Left cardiac atrium (tissue), 4 donors: ENCODE measurements at regions not wholly inside any gene's neighbourhood (a gene's known extent, or its start where the extent isn't known, plus 50 kb on each side); places are given as distances from the start of the nearest gene placed in this dataset.
A peak's percentile ranks its signal among the peaks of the same experiment; 100 is the strongest.

Source experiments
- ATAC-seq, 2 donors: fragments of 200-7000 bp; cut with Tn5 transposase; one replicate each; pipeline ENCODE4 v1.9.1; 2020; ENCODE audit warnings: mild to moderate bottlenecking in 2 of 2, moderate library complexity in 2 of 2
- DNase-seq: peaks from one replicate; pipeline ENCODE4 v3.0.0-alpha.2; 2020
- intact Hi-C, 2 donors: fragments of 100-400 bp; cut with DNase I; formaldehyde crosslinking; loops; one replicate each; pipeline versions ENCODE4 v1.14.1 to v1.15.1; 2022 to 2023
- donor health status: DM: no; HTN: yes; CAD: no.
- donor health status: DM: no; HTN: yes; CAD: no; lungs with severe emphysema.
- donor health status: DM: yes; HTN: yes; CAD: no.
- donor health status: Dilated cardiomyopathy.

GRCh38 chr12:98344046-98344930, 171.1 kb upstream of the TMPO start:
- intact Hi-C loops, result no loop called here
- no peak for DNase-seq
- ATAC-seq, result no peak

GRCh38 chr12:98345308-98345876, 170.0 kb upstream of the TMPO start:
- ATAC-seq (no peak), DNase-seq (no peak)
- intact Hi-C loops, result no loop called here

DNA sequence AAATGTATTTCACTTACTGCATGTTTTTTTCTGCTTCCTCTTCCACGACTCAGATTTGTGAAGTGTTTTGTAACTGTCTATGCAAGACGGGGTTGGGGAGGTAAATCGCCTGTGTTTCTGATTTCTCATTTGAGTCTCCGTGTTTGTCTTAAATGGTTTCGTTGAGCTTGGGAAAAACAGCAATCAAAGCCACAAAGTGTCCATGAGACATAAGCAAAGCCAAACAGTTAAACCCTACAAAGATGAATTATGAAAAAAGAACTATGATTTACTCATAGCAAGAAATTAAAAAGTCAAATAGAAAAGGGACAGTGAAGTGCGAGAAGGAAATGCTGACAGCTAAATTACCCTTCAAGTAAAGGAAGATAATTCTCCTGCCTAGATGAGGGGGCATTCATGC, 164.3 kb upstream of the TMPO start:
- intact Hi-C loops, result no loop called here
- no peak for ATAC-seq
- DNase-seq, result no peak

GRCh38 chr12:98351784-98352183, 163.6 kb upstream of the TMPO start:
- intact Hi-C loops, result no loop called here
- no peak for ATAC-seq

DNA sequence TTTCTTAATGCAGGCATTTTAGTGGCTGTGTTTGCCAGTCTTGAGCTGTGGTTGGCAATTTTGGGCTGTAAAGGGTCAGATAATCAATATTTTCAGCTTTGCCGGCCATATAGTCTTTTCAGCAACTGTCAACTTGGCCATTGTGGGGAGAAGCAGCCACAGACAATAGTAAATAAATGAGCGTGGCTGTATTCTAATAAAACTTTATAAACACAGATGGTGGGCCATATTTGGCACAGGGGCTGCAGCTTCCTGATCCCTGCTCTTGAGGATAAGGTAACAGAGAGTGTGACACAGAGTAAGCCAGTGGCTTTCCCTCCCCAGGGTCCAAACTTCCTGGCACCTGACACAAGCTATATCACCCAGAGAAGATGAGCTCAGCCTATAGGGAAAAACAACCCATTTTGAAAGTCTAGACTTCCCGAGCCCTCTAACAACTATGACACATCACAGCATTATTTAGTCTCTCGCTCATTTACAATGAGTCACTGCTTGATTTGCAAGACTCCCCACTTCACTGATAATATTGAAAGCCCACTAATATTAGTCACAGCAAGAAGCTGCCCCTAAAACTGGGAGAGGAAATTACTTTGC, 163.1 kb upstream of the TMPO start:
- intact Hi-C loops, result no loop called here
- ATAC-seq, result peak in 1 of 2 donors; percentile 81
- no peak for DNase-seq

More at GRCh38 chr12:98351784-98352183, 163.6 kb upstream of the TMPO start:
- DNase-seq, result no peak

DNA sequence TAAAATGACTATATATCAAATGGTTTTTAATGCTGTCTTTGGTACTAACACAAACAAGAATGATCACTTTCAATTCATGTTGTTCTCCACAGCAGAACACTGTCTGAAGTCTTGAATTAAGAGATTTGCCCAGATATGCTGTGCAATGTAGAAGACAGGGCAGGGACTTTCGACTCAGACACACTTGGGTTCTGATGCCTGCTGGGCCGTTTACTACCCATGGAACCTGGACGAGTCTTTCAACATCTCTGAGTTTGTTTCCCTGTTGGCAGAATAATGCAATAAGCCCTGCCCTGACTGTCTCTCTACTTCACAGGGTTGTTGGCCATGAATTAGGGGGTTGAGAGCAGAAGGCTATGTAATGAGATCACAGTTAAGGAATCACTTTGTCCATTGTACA, 162.6 kb upstream of the TMPO start:
- DNase-seq (no peak), ATAC-seq (peak in 1 of 2 donors; percentile 53)
- intact Hi-C loops, result no loop called here

DNA sequence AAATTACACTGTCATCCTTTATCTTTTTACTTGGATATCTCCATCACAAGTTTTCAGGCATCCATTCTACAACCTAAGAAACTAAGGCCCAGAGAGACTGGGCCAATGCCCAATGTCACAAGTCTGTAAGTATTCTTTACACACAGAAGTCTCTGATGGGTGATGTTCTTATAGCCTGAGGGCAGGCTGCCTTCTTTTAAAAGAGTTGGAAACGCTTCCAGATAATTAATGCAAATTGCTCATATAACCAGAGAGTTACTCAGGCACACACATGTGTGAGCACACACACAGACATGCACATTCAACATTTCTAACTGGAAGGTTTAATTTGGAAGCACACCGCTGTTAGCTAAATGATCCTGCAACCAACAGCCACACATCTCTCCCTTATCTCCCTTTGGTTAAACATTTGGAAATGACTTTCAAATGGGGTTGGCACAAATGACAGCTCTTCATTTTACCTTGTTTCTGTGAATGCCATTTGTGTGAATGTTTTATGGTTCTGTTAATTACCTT, 160.8 kb upstream of the TMPO start:
- ATAC-seq (no peak), DNase-seq (no peak)
- intact Hi-C loops, result no loop called here

DNA sequence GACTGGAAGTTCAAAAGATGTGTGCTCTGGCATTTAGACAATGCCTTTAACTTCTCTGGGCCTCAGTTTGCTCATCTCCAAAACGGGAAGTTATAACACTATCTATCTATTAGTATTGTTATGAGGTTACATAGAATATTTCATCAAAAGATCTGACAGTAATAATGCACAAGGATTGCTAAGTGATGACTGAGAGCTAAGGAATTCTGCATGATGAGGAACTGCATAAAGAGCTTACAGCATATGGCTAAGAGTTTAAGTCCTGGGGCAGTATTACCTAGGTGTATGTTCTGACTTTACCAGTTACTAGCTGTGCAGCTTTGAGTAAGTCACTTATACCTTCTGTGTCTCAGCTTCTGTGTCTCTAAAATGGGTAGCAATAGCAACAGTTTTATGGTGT, 160.1 kb upstream of the TMPO start:
- intact Hi-C loops, result no loop called here
- no peak for DNase-seq
- ATAC-seq, result no peak

GRCh38 chr12:98355933-98356332, 159.5 kb upstream of the TMPO start:
- DNase-seq (no peak), ATAC-seq (no peak)
- intact Hi-C loops, result no loop called here

GRCh38 chr12:98358144-98358543, 157.2 kb upstream of the TMPO start:
- ATAC-seq (no peak), DNase-seq (no peak)
- intact Hi-C loops, result no loop called here

DNA sequence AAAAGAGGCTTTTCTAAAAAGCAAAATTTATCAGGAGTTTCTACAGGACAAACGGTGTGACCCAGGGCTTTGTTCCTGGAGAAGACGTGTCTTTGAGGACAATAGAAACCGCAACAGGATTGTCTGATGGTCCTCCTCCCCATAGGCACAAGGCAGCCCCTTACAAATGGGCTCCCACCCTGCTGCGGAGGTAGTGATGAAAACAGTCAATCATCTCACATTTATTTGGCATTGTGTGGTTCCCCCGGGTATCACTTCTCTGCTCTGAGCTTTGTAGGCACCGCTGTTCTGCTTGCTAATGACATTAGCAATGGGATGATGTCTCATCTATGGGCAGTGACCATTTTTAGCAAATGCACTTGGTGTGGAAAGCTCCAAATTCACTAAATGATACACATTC, 155.5 kb upstream of the TMPO start:
- DNase-seq (no peak), ATAC-seq (no peak)
- intact Hi-C loops, result no loop called here

GRCh38 chr12:98360401-98360800, 155.0 kb upstream of the TMPO start:
- intact Hi-C loops, result no loop called here
- DNase-seq, result no peak
- no peak for ATAC-seq

DNA sequence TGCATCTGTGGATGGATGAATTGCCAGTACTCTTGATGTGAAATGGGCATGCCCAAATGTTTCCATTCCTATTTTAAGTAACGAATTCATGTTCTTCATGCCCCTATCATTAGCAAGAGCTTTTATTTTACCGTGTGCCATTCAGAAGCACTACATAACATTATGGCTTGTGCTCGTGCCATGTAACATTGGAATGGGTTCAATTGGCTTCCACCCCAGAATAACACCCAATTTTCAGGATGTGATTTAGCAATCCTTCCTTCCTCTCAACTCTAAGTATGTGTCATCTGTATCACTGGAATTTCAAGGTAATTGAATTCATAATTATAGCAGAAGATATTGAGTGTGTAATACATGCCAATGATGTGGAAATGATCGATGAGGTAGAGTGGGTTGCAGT, 145.8 kb upstream of the TMPO start:
- no peak for ATAC-seq
- DNase-seq, result no peak
- intact Hi-C loops, result no loop called here

DNA sequence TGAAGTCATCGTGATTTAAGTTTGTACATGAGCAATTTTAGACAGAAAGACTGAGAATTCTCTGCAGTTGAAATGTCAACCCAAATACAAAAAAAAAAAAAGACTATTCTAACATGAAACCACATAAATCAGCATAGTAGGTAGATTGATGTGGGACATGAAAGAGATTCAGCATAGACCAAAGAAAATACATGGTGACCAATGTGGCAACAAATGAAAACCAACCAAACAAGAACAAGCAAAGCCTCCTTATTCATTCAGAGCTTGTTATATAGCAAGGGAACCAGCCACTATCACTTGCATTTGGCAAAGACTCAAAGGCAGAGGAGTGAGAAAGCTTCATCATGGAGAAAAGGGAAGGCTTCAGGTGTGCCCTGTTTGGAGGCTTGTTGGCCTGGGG, 144.4 kb upstream of the TMPO start:
- ATAC-seq, result no peak

DNA sequence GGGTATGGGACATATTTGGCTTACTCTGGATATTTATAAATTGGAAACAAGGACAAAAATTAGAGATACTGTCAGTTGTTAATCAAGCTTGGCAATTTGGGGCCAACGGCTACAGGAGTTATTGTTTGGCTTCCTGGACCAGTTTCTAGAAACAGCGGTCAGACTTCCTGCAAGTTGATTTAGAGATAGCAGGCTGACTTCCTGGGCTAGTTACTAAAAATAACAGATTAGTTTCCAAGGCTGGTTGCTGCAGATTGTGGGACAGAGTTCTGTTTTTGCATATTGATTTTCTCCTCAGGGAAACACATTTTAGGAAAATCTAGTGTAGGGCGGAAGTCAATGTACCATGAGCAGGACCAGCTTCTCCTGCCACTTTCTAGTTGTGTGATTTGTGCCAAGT, 144.0 kb upstream of the TMPO start:
- no peak for ATAC-seq
- intact Hi-C loops, result no loop called here
- no peak for DNase-seq

More for the DNA sequence above, 144.4 kb upstream of the TMPO start:
- intact Hi-C loops, result no loop called here
- no peak for DNase-seq

- intact Hi-C loops, result no loop called here
- no peak for DNase-seq
- no peak for ATAC-seq
Observed at GRCh38 chr12:98372340-98373024, 142.9 kb upstream of the TMPO start.

DNA sequence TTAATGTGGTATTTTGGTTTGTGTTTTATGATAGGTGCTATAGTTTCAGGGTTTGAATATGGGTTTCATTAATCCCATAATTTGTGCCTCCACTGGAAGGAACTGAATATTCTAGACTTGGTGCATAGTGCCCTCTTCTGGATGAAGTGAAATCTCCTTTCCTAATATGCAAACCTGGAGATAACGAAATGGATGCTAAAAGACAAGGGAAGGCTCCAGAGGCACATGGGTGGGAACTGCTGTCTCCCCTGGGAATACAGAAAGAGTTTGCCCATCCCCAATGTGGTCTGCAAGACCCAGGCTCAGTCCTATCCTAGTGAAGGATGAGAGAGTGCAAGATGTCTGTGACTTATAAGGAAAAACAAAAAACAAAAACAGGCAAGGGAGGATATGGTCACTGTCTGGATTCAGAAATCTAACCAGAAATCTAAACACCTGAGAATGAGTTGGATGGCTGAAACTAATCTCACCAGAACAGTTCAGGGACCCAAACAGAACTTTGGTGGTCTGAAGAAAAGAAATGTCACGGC, 142.3 kb upstream of the TMPO start:
- DNase-seq (no peak), ATAC-seq (peak in 1 of 2 donors; percentile 23)
- intact Hi-C loops, result no loop called here

GRCh38 chr12:98374007-98374406, 141.4 kb upstream of the TMPO start:
- DNase-seq (no peak), ATAC-seq (no peak)
- intact Hi-C loops, result no loop called here

GRCh38 chr12:98379106-98379505, 136.3 kb upstream of the TMPO start:
- intact Hi-C loops, result no loop called here
- ATAC-seq (no peak), DNase-seq (no peak)

DNA sequence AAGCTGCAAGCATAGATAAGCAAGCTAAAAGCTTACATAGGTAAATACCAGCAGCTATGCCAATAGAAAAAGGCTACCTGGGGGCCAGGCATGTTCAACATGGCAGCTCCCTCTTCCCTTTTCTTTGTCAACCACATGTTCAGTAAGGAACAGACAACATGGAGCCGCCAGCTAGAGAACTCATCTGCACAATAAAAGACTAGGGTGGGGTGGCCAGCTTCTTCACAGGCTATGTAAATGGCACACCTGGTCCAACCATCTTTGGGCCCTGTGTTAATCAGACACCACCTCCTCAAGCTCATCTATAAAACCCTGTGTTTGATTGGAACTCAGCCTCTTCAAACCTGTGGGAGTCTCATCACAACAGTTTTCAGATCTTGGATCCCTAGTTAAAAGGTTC, 129.7 kb upstream of the TMPO start:
- no peak for ATAC-seq
- intact Hi-C loops, result no loop called here
- no peak for DNase-seq
